HFF-Myc (cell line): ENCODE measurements at regions not wholly inside any gene's neighbourhood (a gene's known extent, or its start where the extent isn't known, plus 50 kb on each side); places are given as distances from the start of the nearest gene placed in this dataset.

Experiments
- DNase-seq: peaks from one replicate; pipeline ENCODE4 v3.0.0-alpha.2; 2011; ENCODE audit warnings: low read depth; ENCODE audit errors: extremely low read depth
- H3K4me3 ChIP-seq: replicated peaks from 2 replicates; pipeline ENCODE4 v1.5.1; 2011; ENCODE audit warnings: low read depth, mild to moderate bottlenecking, control low read depth, low read length
- TF ChIP-seq, protein P1 (sequence below): IDR thresholded peaks from 2 replicates; pipeline ENCODE4 v1.5.1; 2012; ENCODE audit warnings: mild to moderate bottlenecking, low read depth, low read length, control low read depth; ENCODE audit errors: missing control alignments

- no peak overlapping the region for H3K4me3 ChIP-seq
- DNase-seq = no peak
- TF ChIP-seq, protein P1, sequence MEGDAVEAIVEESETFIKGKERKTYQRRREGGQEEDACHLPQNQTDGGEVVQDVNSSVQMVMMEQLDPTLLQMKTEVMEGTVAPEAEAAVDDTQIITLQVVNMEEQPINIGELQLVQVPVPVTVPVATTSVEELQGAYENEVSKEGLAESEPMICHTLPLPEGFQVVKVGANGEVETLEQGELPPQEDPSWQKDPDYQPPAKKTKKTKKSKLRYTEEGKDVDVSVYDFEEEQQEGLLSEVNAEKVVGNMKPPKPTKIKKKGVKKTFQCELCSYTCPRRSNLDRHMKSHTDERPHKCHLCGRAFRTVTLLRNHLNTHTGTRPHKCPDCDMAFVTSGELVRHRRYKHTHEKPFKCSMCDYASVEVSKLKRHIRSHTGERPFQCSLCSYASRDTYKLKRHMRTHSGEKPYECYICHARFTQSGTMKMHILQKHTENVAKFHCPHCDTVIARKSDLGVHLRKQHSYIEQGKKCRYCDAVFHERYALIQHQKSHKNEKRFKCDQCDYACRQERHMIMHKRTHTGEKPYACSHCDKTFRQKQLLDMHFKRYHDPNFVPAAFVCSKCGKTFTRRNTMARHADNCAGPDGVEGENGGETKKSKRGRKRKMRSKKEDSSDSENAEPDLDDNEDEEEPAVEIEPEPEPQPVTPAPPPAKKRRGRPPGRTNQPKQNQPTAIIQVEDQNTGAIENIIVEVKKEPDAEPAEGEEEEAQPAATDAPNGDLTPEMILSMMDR = no peak
Observed at GRCh38 chr5:23579566-23579965, 72.2 kb downstream of the PRDM9 start.

DNA sequence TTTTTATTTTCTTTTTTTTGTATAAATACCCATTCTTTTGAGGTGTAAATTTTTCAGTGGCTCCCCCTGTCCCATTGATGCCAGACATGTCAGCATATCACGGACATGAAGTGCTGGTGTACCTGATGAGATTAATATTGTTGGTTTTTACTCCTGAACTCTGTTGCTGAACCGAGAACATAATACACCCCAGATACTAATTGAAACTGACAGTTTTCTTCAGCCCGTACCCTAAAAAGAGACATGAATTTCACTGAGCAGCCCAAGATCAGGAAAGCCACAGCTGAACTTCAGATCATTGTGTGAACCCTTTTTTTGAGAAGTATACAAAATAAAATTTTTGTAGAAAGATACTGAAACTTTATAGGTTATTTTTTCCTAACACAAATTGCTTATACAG, 75.7 kb downstream of the PRDM9 start:
- TF ChIP-seq, protein P1 = no peak
- DNase-seq = no peak
- H3K4me3 ChIP-seq = no peak overlapping the region

- TF ChIP-seq, protein P1 = no peak
- no peak overlapping the region for H3K4me3 ChIP-seq
- DNase-seq = no peak
Observed at GRCh38 chr5:23588841-23589326, 81.5 kb downstream of the PRDM9 start.

DNA sequence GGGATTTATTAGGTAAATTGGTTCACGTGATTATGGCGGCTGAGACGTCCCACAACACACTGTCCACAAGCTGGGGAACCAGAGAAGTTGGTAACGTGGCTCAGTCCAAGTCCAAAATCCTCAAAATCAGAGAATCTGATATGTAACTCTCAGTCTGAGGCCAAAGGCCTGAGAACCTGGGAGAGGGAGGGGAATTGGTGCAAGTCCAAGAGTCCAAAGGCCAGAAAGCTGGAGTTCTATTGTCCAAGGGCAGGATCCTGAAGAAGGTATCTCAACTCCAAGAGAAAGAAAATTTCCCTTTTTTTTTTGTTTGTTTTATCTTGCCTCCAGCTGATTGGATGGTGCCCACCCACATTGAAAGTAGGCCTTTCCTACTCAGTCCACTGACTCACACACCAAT, 83.8 kb downstream of the PRDM9 start:
- H3K4me3 ChIP-seq = no peak overlapping the region
- TF ChIP-seq, protein P1 = no peak
- no peak for DNase-seq

DNA sequence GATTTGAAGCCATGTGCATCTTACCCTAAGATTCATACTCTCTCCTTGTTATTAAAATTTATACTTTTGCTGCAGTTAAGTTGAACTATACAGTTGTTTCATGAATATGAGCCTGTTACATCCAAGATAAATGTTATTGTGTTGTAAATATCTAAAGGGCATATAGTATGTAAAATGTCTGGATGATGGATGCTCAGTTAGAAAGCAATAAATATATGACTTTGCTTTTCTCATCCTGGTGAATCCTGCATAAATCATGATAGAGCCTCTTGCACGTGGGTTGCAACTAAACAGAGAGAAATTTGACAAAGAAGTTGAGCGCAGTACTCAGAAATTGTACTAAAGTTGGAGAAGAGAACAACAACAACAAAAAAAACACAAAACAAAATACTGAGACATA, 99.5 kb downstream of the PRDM9 start:
- TF ChIP-seq, protein P1 = no peak
- no peak for DNase-seq
- no peak overlapping the region for H3K4me3 ChIP-seq

GRCh38 chr5:23612701-23613100, 105.3 kb downstream of the PRDM9 start:
- TF ChIP-seq, protein P1 = no peak
- H3K4me3 ChIP-seq = no peak overlapping the region
- DNase-seq = no peak

DNA sequence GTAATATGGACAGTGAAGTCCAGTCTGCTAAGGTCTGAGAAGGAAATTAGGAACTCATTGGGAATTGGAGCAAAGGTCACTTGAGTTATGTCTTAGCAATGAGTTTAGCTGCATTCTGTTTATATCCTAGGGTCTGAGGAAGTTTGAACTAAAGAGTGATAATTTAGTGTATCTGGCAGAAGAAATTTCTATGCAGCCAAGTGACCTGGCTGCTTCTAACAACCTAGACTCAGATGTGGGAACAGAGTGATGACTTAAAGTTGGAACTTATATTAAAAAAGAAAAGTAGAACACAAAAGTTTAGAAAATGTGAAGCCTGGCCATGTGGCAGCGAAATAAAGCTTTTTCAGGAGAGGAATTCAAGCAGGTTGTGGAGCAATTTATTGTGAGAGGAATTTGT, 106.2 kb downstream of the PRDM9 start:
- H3K4me3 ChIP-seq = no peak overlapping the region
- TF ChIP-seq, protein P1 = no peak
- no peak for DNase-seq
